HepG2 (cell line): ENCODE measurements at regions not wholly inside any gene's neighbourhood (a gene's known extent, or its start where the extent isn't known, plus 50 kb on each side); places are given as distances from the start of the nearest gene placed in this dataset.

ENCODE experiments used
- ATAC-seq: fragments of 200-7000 bp; cut with Tn5 transposase; 3 replicates; pipeline ENCODE4 v1.9.1; 2020; ENCODE audit warnings: mild to moderate bottlenecking, moderate library complexity
- BruUV-seq: library from RNA; stranded (reverse); fragments of 400-500 nt; replicated peaks from 2 replicates; lab custom pipeline; 2021; lab: Mats Ljungman, UMichigan
- CTCF ChIA-PET: fragments of 300-600 bp; formaldehyde crosslinking; extraction: SDS; loops from one replicate; lab custom pipeline; 2021; ENCODE audit warnings: low total read pairs, inconsistent platforms, low intra/inter-chr PET ratio; lab: Yijun Ruan, JAX
- POLR2A ChIA-PET: fragments of 350-600 bp; sonication (Branson Sonifier 250); formaldehyde crosslinking; loops from one replicate; lab custom pipeline; 2020; ENCODE audit warnings: antibody characterized with exemption, inconsistent platforms; lab: Yijun Ruan, JAX
- DNase-seq: peaks from one replicate; pipeline ENCODE4 v3.0.0-alpha.2; 2015; ENCODE audit warnings: low spot score
- FAIRE-seq: peaks from 3 replicates; lab custom pipeline; 2011; peaks lifted over from hg19 to GRCh38; lab: Jason Lieb, UNC
- H2AFZ ChIP-seq: one replicate; pipeline ENCODE4 v1.6.1; 2011; ENCODE audit warnings: low read length, inconsistent platforms
- H3K27ac ChIP-seq: fragments of 300-600 bp; 3 replicates; pipeline ENCODE4 v1.8.0; 2011; ENCODE audit warnings: mixed run types, mild to moderate bottlenecking, mixed read lengths, low read length, inconsistent platforms; ENCODE audit not compliant: insufficient read depth; ENCODE audit errors: extremely low read length
- H3K27me3 ChIP-seq, 2 experiments: fragments of 200-600 bp in 1 of 2; 2 replicates in 1 of 2; 3 replicates in 1 of 2; pipeline versions ENCODE4 v1.6.0 to v1.8.0; 2011; ENCODE audit warnings: low read length in 2 of 2, mild to moderate bottlenecking in 2 of 2, moderate library complexity in 2 of 2, inconsistent platforms in 1 of 2; ENCODE audit not compliant: insufficient read depth in 2 of 2, control insufficient read depth in 1 of 2
- H3K36me3 ChIP-seq, 2 experiments: fragments of 200-600 bp in 1 of 2; replicated peaks in 1 of 2; 2 replicates in 1 of 2; 3 replicates in 1 of 2; pipeline versions ENCODE4 v1.5.1 to v1.8.0; 2011; ENCODE audit warnings: low read length in 2 of 2, inconsistent platforms in 1 of 2; ENCODE audit not compliant: insufficient read depth in 2 of 2, control insufficient read depth in 1 of 2
- H3K4me1 ChIP-seq: 2 replicates; pipeline ENCODE4 v1.5.1; 2012; ENCODE audit warnings: low read length, inconsistent platforms; ENCODE audit not compliant: insufficient read depth
- H3K4me2 ChIP-seq: 2 replicates; pipeline ENCODE4 v1.6.0; 2011; ENCODE audit warnings: low read depth, low read length, inconsistent platforms
- H3K4me3 ChIP-seq, 3 experiments: fragments of 200-600 bp in 1 of 3; sonication (generic), shearing (Covaris generic) in 1 of 3; replicated peaks in 1 of 3; 2 replicates each; pipeline ENCODE4 v1.5.1; 2011 to 2016; ENCODE audit warnings: low read length in 3 of 3, inconsistent platforms in 2 of 3, low read depth in 2 of 3, mild to moderate bottlenecking in 2 of 3, control low read depth in 1 of 3, mixed read lengths in 1 of 3; ENCODE audit not compliant: insufficient read depth in 1 of 3
- H3K79me2 ChIP-seq: one replicate; pipeline ENCODE4 v1.6.1; 2011; ENCODE audit warnings: low read length, inconsistent platforms; ENCODE audit not compliant: insufficient read depth
- H3K9ac ChIP-seq: 2 replicates; pipeline ENCODE4 v1.6.0; 2011; ENCODE audit warnings: mild to moderate bottlenecking, low read depth, low read length, inconsistent platforms; ENCODE audit not compliant: insufficient read depth
- H3K9me3 ChIP-seq: 2 replicates; pipeline ENCODE4 v1.5.1; 2012; ENCODE audit warnings: mild to moderate bottlenecking, low read length
- H4K20me1 ChIP-seq: 2 replicates; pipeline ENCODE4 v1.6.0; 2011; ENCODE audit warnings: inconsistent platforms, mild to moderate bottlenecking, low read length, moderate library complexity; ENCODE audit not compliant: insufficient read depth
- ELF1 ChIP-seq: sonication (generic); formaldehyde crosslinking; IDR thresholded peaks from 2 replicates; pipeline ENCODE4 v1.4.0; 2020; ENCODE audit warnings: missing genetic modification reagents
- EZH2 ChIP-seq: conservative IDR thresholded peaks from 2 replicates; pipeline ENCODE4 v1.6.1; 2012; ENCODE audit warnings: mild to moderate bottlenecking, low read depth, low read length, moderate library complexity
- KAT2B ChIP-seq: fragments of 150-350 bp; IDR thresholded peaks from 2 replicates; pipeline ENCODE4 v1.6.1; 2014; ENCODE audit warnings: low read depth, low read length, borderline replicate concordance
- KDM6A ChIP-seq: IDR thresholded peaks from 2 replicates; pipeline ENCODE4 v1.6.1; 2016; ENCODE audit warnings: low read depth
- MAFF ChIP-seq: IDR thresholded peaks from 2 replicates; pipeline ENCODE4 v1.6.1; 2011; ENCODE audit warnings: low read depth, low read length, improper control_type of control experiment
- MAFK ChIP-seq, 2 experiments: IDR thresholded peaks in 1 of 2; conservative IDR thresholded peaks in 1 of 2; 2 replicates each; pipeline ENCODE4 v1.6.1; 2011; ENCODE audit warnings: improper control_type of control experiment in 2 of 2, low read length in 2 of 2
- MXD4 ChIP-seq: IDR thresholded peaks from 2 replicates; pipeline ENCODE4 v1.6.1; 2016; ENCODE audit warnings: mild to moderate bottlenecking, missing biosample characterization, missing genetic modification reagents
- SMARCC2 ChIP-seq: fragments of 450-650 bp; IDR thresholded peaks from 2 replicates; pipeline ENCODE4 v1.6.1; 2017; ENCODE audit warnings: antibody characterized with exemption, mild to moderate bottlenecking
- TFDP1 ChIP-seq: IDR thresholded peaks from 2 replicates; pipeline ENCODE4 v1.6.1; 2016; ENCODE audit warnings: missing compliant biosample characterization, missing genetic modification reagents, borderline replicate concordance
- THYN1 ChIP-seq: sonication (generic); formaldehyde crosslinking; IDR thresholded peaks from 2 replicates; pipeline ENCODE4 v1.8.1; 2023; ENCODE audit warnings: low read depth, mild to moderate bottlenecking, moderate library complexity, missing genetic modification reagents, borderline replicate concordance
- TSC22D2 ChIP-seq: sonication (generic); formaldehyde crosslinking; IDR thresholded peaks from 2 replicates; pipeline ENCODE4 v1.5.1; 2020; ENCODE audit warnings: missing genetic modification reagents, mild to moderate bottlenecking, borderline replicate concordance
- ZNF256 ChIP-seq: sonication (generic); formaldehyde crosslinking; conservative IDR thresholded peaks from 2 replicates; pipeline ENCODE4 v1.4.0; 2020; ENCODE audit warnings: missing genetic modification reagents
- ZNF333 ChIP-seq: sonication (generic); formaldehyde crosslinking; IDR thresholded peaks from 2 replicates; pipeline ENCODE4 v1.4.0; 2020; ENCODE audit warnings: mild to moderate bottlenecking, missing genetic modification reagents, borderline replicate concordance
- ZXDC ChIP-seq: sonication (generic); formaldehyde crosslinking; IDR thresholded peaks from 2 replicates; pipeline ENCODE4 v1.5.0; 2020; ENCODE audit warnings: mild to moderate bottlenecking, missing genetic modification reagents
- WGBS: methylation state at CpG from one replicate; pipeline ENCODE4 v1.1.6; 2017; ENCODE audit warnings: low lambda C conversion rate; 5-methylcytosine and 5-hydroxymethylcytosine counted together
- in situ Hi-C: cut with HindIII; loops from 2 replicates; pipeline ENCODE4 v1.10.0; 2017; ENCODE audit warnings: low pct_unique_long_range_greater_than_20kb; ENCODE audit not compliant: extremely low pct_ligation_motif_present
- intact Hi-C: fragments of 100-400 bp; cut with micrococcal nuclease; formaldehyde crosslinking; loops from one replicate; pipeline ENCODE4 v1.10.0; 2022; ENCODE audit not compliant: unreplicated experiment

- no peak for FAIRE-seq
- ChIA-PET CTCF (no interaction called here), POLR2A (no interaction called here)
- BruUV-seq, result no TSS peak
- intact Hi-C loops, result no loop called here
- H3K4me3 ChIP-seq, result no peak overlapping the region
- in situ Hi-C loops, result no loop called here
- no peak overlapping the region for H3K27ac ChIP-seq
- H4K20me1 ChIP-seq, result no peaks in the 10 kb centered on the region
- DNase-seq, result no peak
- ATAC-seq, result no peak
- no peak overlapping the region for H2AFZ ChIP-seq
- no peak overlapping the region for H3K9ac ChIP-seq
- H3K4me2 ChIP-seq, result no peak overlapping the region
- peaks cover 69% of the 10 kb centered on the region for H3K9me3 ChIP-seq
- H3K4me1 ChIP-seq, result no peaks in the 10 kb centered on the region
- H3K79me2 ChIP-seq, result no peaks in the 10 kb centered on the region
- TF ChIP-seq MAFK (conservative IDR thresholded peaks at IDR 0.05 in 1 of 2, IDR thresholded peaks at IDR 0.05 in 1 of 2; ENCODE audit: low read length in 2 of 2) (peak; percentile 60 to 75), ZNF256 (CRISPR knock-in tag) (no peak), MAFF (peak; percentile 54)
- TF ChIP-seq, all 625 proteins: peak for 2
- Histone ChIP-seq H3K36me3 (no peaks in the 10 kb centered on the region), H3K27me3 (no peaks in the 10 kb centered on the region)
- 0% methylated on average over 2 of the region's 2 CpGs for WGBS
These were observed 1299.2 kb upstream of the SLC10A2 start for GRCh38 chr13:104365430-104365829.

- Histone ChIP-seq H3K4me2 (no peak overlapping the region), H3K4me3 (no peak overlapping the region), H4K20me1 (no peaks in the 10 kb centered on the region), H3K27me3 (no peaks in the 10 kb centered on the region), H3K36me3 (no peaks in the 10 kb centered on the region), H3K9ac (no peak overlapping the region), H2AFZ (no peak overlapping the region), H3K27ac (no peak overlapping the region), H3K4me1 (no peaks in the 10 kb centered on the region), H3K79me2 (no peaks in the 10 kb centered on the region), H3K9me3 (peaks cover 73% of the 10 kb centered on the region)
- intact Hi-C loops, result no loop called here
- in situ Hi-C loops, result no loop called here
- FAIRE-seq, result no peak
- TF ChIP-seq TFDP1, result no peak
- no peak for TF ChIP-seq KAT2B
- no peak for TF ChIP-seq EZH2
- no peak for TF ChIP-seq THYN1 (CRISPR knock-in tag)
- TF ChIP-seq ZNF333 (CRISPR knock-in tag), result no peak
- no peak for TF ChIP-seq MXD4 (CRISPR knock-in tag)
- no peak for TF ChIP-seq ZXDC
- no peak for TF ChIP-seq SMARCC2
- TF ChIP-seq ELF1, result no peak
- TF ChIP-seq TSC22D2 (CRISPR knock-in tag), result no peak
- no peak for TF ChIP-seq KDM6A (CRISPR knock-in tag)
- ChIA-PET CTCF (no interaction called here), POLR2A (no interaction called here)
- 4% methylated on average over 9 of the region's 9 CpGs for WGBS
- DNase-seq, result no peak
- BruUV-seq, result no TSS peak
- no peak for ATAC-seq
These were observed 1291.6 kb upstream of the SLC10A2 start for GRCh38 chr13:104357672-104358354.
